HG03135 (cell line): ENCODE measurements at regions not wholly inside any gene's neighbourhood (a gene's known extent, or its start where the extent isn't known, plus 50 kb on each side); places are given as distances from the start of the nearest gene placed in this dataset.

Source experiments
- ATAC-seq: cut with Tn5 transposase; IDR thresholded peaks from one replicate; pipeline ENCODE4 v1.9.1; 2021; ENCODE audit warnings: mild to moderate bottlenecking, moderate library complexity; ENCODE audit not compliant: unreplicated experiment

GRCh38 chr5:74299833-74300232 is 340.7 kb downstream of the ENC1 start:
- no peak for ATAC-seq

GRCh38 chr5:74296685-74297408 is 343.7 kb downstream of the ENC1 start:
- ATAC-seq, result no peak

GRCh38 chr5:74295676-74296075 is 344.9 kb downstream of the ENC1 start:
- ATAC-seq, result no peak

DNA sequence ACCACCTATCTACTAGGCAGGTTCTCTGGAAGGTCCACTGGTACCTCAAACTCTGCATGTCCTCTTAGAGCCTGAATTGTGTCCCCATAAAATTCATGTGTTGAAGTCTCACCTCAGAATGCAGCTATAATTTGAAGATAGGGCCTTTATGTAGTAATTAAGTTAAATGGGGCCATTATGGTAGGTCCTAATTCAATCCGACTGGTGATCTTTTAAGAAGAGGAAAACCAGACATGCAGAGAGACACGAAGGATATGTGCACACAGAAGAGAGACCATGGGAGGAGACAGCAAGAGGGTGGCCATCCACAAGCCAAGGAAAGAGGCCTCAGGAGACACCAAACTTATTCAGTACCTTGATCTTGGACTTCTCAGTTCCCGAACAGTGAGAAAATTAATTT is 345.4 kb downstream of the ENC1 start:
- no peak for ATAC-seq

GRCh38 chr5:74294231-74294705 is 346.3 kb downstream of the ENC1 start:
- no peak for ATAC-seq

GRCh38 chr5:74293182-74293581 is 347.3 kb downstream of the ENC1 start:
- ATAC-seq, result no peak

DNA sequence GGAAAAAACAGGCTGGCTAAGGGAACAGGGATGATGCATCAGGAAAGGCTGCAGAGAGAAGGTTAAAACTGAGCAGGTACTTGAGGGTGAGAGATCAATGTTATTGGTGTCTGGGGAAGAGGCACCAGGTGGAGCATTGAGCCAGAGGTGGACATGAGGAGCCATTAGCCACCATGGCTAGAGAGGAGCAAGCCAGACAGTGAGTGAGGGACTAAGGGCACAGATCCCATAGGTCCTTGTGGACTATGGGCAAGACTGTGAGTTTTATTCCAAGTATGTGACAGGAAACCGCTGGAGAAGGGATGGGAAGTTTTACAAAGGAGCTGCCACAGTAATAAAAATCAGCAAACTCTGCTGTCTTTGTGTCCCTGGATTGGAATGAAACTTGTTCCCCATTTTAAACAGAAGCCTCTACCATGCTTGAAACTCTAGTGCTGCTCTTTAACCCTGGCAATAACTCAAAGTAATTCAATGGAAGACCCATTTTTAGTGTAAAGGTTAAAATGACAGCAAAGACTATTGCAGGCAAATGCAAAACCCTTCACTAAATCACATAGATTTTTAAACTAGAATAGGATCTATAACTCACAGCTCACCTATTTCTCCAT is 349.8 kb downstream of the ENC1 start:
- ATAC-seq, result no peak

DNA sequence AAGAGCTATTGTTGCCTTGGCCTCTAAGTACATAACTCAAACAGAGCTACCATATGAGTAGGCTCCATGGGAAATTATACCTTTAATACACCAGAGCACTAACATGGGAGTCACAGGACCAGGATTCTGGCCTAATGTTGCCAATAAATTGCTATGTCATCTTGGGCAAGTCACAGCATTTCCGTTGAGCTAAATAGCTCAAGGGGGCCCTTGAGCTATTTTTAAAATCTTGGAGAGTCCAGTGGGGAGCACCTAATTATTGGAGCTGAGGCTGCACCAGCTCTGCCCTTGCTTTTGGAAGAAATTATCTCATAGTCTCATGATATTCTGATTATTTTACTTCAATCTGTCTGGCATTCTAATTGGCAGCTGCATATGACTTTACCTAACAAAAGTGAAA is 350.8 kb downstream of the ENC1 start:
- no peak for ATAC-seq

- no peak for ATAC-seq
Observed at GRCh38 chr5:74289238-74289637, 351.3 kb downstream of the ENC1 start.

GRCh38 chr5:74288448-74289108 is 351.9 kb downstream of the ENC1 start:
- ATAC-seq, result no peak

- no peak for ATAC-seq
Observed at GRCh38 chr5:74288038-74288437, 352.5 kb downstream of the ENC1 start.

DNA sequence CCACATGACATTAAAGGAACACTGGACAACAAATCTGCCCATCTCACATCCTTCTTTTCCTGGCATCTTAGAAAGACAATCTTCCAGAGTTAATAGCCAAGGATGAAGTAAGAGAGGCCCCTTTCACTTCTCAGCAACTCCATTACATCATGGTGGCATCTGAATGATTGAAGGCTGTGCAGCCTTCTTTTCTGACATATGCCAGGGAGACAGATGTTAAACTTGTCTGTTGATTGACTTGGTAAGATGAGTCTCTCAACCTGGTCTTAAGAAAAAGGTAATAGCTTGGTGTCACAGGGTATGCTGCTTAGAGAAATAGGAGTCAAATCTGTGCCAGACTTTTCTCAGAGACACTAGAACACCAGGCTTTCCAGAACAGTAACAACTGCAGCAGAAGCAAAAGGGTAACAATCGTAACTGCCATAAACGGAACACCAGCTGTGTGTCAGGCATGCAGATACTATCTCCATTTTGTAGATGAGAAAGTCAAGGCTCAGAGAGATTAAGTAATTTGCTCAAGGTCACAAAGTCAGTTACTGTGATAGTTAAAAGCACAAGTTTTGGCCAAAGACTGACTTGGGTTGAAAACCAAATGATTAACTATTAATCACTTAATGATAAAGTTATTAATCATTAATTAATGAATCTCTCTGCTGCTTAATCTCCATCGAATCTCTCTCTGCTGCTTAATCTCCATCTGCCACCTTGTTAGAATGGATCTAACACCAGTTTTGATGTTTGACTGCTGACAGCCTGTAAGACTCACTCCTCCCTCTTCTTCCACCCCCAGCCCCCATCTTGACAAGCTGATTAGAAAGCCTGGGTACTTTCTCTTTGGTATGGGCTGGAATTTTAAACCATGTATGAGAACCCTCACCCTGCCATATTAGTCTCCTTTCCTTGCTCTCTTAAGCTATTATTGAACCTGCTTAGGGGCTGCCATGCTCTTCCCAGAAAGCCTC is 353.5 kb downstream of the ENC1 start:
- ATAC-seq, result no peak

DNA sequence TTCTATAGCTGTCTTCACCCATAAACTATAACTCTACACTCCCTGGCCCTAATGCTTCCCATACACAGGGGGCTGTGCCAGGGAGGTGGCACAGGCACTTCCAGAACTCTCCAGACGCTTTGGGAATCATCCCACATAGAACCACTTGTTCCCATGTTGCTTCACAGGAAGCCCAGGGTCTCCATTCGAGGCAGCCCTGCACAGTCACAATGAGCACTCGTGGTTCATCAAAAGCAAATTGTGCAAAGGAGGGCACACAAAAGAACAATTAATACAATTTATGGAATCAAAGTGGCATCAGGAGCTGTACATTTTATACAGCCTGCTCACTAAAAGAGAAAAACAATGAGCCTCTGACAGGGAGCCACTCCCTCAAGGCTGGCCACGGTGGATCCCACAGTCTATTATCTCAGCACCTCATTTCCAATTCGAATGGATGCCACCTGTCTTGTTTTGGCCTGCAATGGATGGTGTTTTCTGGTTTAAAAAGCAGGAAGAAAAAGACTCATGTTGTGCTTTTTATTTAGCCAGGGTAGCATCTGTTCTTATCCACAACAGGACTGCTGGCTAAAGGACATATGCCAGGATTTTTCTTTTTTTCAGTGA is 354.8 kb downstream of the ENC1 start:
- ATAC-seq, result no peak

DNA sequence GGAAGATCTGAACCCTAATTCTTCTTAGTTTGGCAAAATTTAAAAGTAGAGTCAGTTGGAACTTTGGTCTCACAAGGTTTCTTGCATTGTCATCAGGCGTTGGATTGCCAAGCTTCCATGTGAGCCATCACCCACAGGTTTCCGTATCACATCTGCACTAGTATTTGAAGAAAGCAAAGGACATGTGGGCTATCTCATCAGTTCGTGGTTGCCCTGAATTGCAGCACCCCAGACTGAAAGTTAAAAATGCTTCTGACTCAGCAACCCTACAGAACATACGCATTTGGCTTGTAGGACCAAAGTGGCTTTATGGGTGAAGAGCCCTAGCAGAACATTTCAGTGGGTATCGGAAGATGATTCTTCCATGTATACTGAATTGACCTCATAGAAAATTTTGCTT is 358.0 kb downstream of the ENC1 start:
- ATAC-seq, result no peak

GRCh38 chr5:74281166-74281565 is 359.4 kb downstream of the ENC1 start:
- no peak for ATAC-seq

- no peak for ATAC-seq
Observed at GRCh38 chr5:74280306-74280705, 360.2 kb downstream of the ENC1 start.

DNA sequence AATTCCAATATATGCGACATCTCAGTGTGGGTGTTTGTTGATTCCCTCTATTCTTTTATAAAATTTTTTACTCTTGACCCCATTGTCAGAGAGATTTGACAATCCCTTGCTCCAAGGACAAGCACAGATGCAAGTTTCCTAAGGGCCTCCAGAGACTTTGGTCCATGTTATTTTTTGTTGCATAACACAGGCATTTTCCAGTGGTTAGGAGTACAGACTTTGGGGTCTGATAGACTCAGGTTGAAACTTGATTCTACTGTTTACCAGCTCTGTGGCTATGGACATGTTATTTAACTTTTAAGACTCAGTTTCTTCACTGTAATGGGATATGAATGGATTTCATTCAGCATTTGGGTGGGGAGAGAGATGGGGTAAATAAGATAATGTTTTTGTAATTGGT is 361.3 kb downstream of the ENC1 start:
- no peak for ATAC-seq

- ATAC-seq, result no peak
Observed at GRCh38 chr5:74277418-74277817, 363.1 kb downstream of the ENC1 start.

GRCh38 chr5:74275171-74275992 is 365.1 kb downstream of the ENC1 start:
- no peak for ATAC-seq

- ATAC-seq, result no peak
Observed at GRCh38 chr5:74274326-74274725, 366.2 kb downstream of the ENC1 start.
